GM10266 (cell line): ENCODE measurements at regions not wholly inside any gene's neighbourhood (a gene's known extent, or its start where the extent isn't known, plus 50 kb on each side); places are given as distances from the start of the nearest gene placed in this dataset.

Experiments
- DNase-seq: peaks from one replicate; pipeline ENCODE4 v3.0.0; 2012; ENCODE audit errors: extremely low spot score
- CTCF ChIP-seq: IDR thresholded peaks from 2 replicates; pipeline ENCODE4 v1.5.1; 2012; ENCODE audit warnings: mild to moderate bottlenecking, low read depth; ENCODE audit not compliant: control insufficient read depth, insufficient read depth; ENCODE audit errors: missing control alignments

- DNase-seq = no peak
- no peak for TF ChIP-seq CTCF
These were observed 134.6 kb upstream of the PDE4B start for GRCh38 chr1:65658122-65658521.

GRCh38 chr1:65668368-65668767, 124.3 kb upstream of the PDE4B start:
- TF ChIP-seq CTCF = no peak
- DNase-seq = no peak

GRCh38 chr1:65670518-65670917, 122.2 kb upstream of the PDE4B start:
- no peak for DNase-seq
- no peak for TF ChIP-seq CTCF

GRCh38 chr1:65674522-65674921, 118.2 kb upstream of the PDE4B start:
- DNase-seq = no peak
- TF ChIP-seq CTCF = no peak

GRCh38 chr1:65679773-65680172, 112.9 kb upstream of the PDE4B start:
- TF ChIP-seq CTCF = no peak
- no peak for DNase-seq

GRCh38 chr1:65681096-65681495, 111.6 kb upstream of the PDE4B start:
- TF ChIP-seq CTCF = no peak
- no peak for DNase-seq

- DNase-seq = peak; percentile 66
- TF ChIP-seq CTCF = peak; percentile 95
These were observed 105.1 kb upstream of the PDE4B start for GRCh38 chr1:65687428-65688214.
